ENCODE measurements at regions not wholly inside any gene's neighbourhood (a gene's known extent, or its start where the extent isn't known, plus 50 kb on each side); places are given as distances from the start of the nearest gene placed in this dataset.
"Not testable (repeated sequence)": the region's sequence is repeated elsewhere in the genome, so short reads cannot be mapped to it uniquely, and the experiment has no call there.

GRCh38 chr14:97074456-97074855 lies 277.3 kb downstream of the VRK1 start:
- no peak for DNase-seq (ENCODE audit: low read depth)

- no peak for DNase-seq (ENCODE audit: low read depth)
Observed at GRCh38 chr14:97074856-97075255, 277.7 kb downstream of the VRK1 start.

- DNase-seq (ENCODE audit: low read depth), result peak; percentile 36
Observed at GRCh38 chr14:97077253-97077653, 280.1 kb downstream of the VRK1 start.

GRCh38 chr14:97077687-97078086 lies 280.5 kb downstream of the VRK1 start:
- DNase-seq (ENCODE audit: low read depth), result no peak

- DNase-seq (ENCODE audit: low read depth), result no peak
Observed at GRCh38 chr14:97080991-97081390, 283.8 kb downstream of the VRK1 start.

GRCh38 chr14:97095269-97095668 lies 298.1 kb downstream of the VRK1 start:
- no peak for DNase-seq (ENCODE audit: low read depth)

GRCh38 chr14:97097296-97097695 lies 300.1 kb downstream of the VRK1 start:
- no peak for DNase-seq (ENCODE audit: low read depth)

- DNase-seq (ENCODE audit: low read depth), result no peak
Observed at GRCh38 chr14:97100306-97100705, 303.1 kb downstream of the VRK1 start.

- DNase-seq (ENCODE audit: low read depth), result no peak
Observed at GRCh38 chr14:97101561-97101960, 304.4 kb downstream of the VRK1 start.

- no peak for DNase-seq (ENCODE audit: low read depth)
Observed at GRCh38 chr14:97104029-97104428, 306.8 kb downstream of the VRK1 start.

- no peak for DNase-seq (ENCODE audit: low read depth)
Observed at GRCh38 chr14:97106166-97106565, 309.0 kb downstream of the VRK1 start.

GRCh38 chr14:97106609-97107008 lies 309.4 kb downstream of the VRK1 start:
- no peak for DNase-seq (ENCODE audit: low read depth)

- DNase-seq (ENCODE audit: low read depth), result peak; percentile 45
Observed at GRCh38 chr14:97107080-97107479, 309.9 kb downstream of the VRK1 start.

- DNase-seq (ENCODE audit: low read depth), result no peak
Observed at GRCh38 chr14:97107760-97108159, 310.6 kb downstream of the VRK1 start.

- no peak for DNase-seq (ENCODE audit: low read depth)
Observed at GRCh38 chr14:97109234-97109633, 312.1 kb downstream of the VRK1 start.

- DNase-seq (ENCODE audit: low read depth), result no peak
Observed at GRCh38 chr14:97113339-97113738, 316.2 kb downstream of the VRK1 start.

- DNase-seq (ENCODE audit: low read depth), result no peak
Observed at GRCh38 chr14:97116546-97116945, 319.4 kb downstream of the VRK1 start.

GRCh38 chr14:97117693-97118092 lies 320.5 kb downstream of the VRK1 start:
- no peak for DNase-seq (ENCODE audit: low read depth)

- DNase-seq (ENCODE audit: low read depth), result no peak
Observed at GRCh38 chr14:97120204-97120603, 323.0 kb downstream of the VRK1 start.

GRCh38 chr14:97120611-97121031 lies 323.4 kb downstream of the VRK1 start:
- DNase-seq (ENCODE audit: low read depth), result no peak

- no peak for DNase-seq (ENCODE audit: low read depth)
Observed at GRCh38 chr14:97129639-97130038, 332.5 kb downstream of the VRK1 start.

- not testable (repeated sequence) for DNase-seq (ENCODE audit: low read depth)
Observed at GRCh38 chr14:97135847-97136246, 338.7 kb downstream of the VRK1 start.

GRCh38 chr14:97137705-97138104 lies 340.5 kb downstream of the VRK1 start:
- no peak for DNase-seq (ENCODE audit: low read depth)

- no peak for DNase-seq (ENCODE audit: low read depth)
Observed at GRCh38 chr14:97138801-97139200, 341.6 kb downstream of the VRK1 start.

GRCh38 chr14:97143011-97143410 lies 345.8 kb downstream of the VRK1 start:
- no peak for DNase-seq (ENCODE audit: low read depth)
